Hematopoietic multipotent progenitor cell treated with erythropoietin and hydrocortisone succinate and interleukin-3 and kit ligand, for 8 days (in vitro differentiated cells): ENCODE measurements at regions not wholly inside any gene's neighbourhood (a gene's known extent, or its start where the extent isn't known, plus 50 kb on each side); places are given as distances from the start of the nearest gene placed in this dataset.
"Not testable (repeated sequence)": the region's sequence is repeated elsewhere in the genome, so short reads cannot be mapped to it uniquely, and the experiment has no call there.

Experiments used
- DNase-seq: peaks from one replicate; pipeline ENCODE4 v3.0.0-alpha.2; 2015

GRCh38 chr7:26954951-26955350 is 90.6 kb upstream of the SKAP2 start:
- no peak for DNase-seq

- DNase-seq: no peak
These were observed 87.1 kb upstream of the SKAP2 start for GRCh38 chr7:26951407-26951950.

- no peak for DNase-seq
These were observed 86.5 kb upstream of the SKAP2 start for GRCh38 chr7:26950889-26951288.

- no peak for DNase-seq
These were observed 84.9 kb upstream of the SKAP2 start for GRCh38 chr7:26949319-26949718.

- DNase-seq: no peak
These were observed 84.3 kb upstream of the SKAP2 start for GRCh38 chr7:26948617-26949118.

- no peak for DNase-seq
These were observed 80.3 kb upstream of the SKAP2 start for GRCh38 chr7:26944501-26945358.

- DNase-seq: no peak
These were observed 73.7 kb upstream of the SKAP2 start for GRCh38 chr7:26937939-26938623.

GRCh38 chr7:26937306-26937705 is 72.9 kb upstream of the SKAP2 start:
- no peak for DNase-seq

GRCh38 chr7:26932616-26933015 is 68.2 kb upstream of the SKAP2 start:
- not testable (repeated sequence) for DNase-seq

- DNase-seq: no peak
These were observed 66.5 kb upstream of the SKAP2 start for GRCh38 chr7:26930845-26931244.

GRCh38 chr7:26930201-26930600 is 65.8 kb upstream of the SKAP2 start:
- no peak for DNase-seq

- DNase-seq: no peak
These were observed 64.4 kb upstream of the SKAP2 start for GRCh38 chr7:26928703-26929347.

- DNase-seq: no peak
These were observed 61.4 kb upstream of the SKAP2 start for GRCh38 chr7:26925768-26926167.

- DNase-seq: no peak
These were observed 59.9 kb upstream of the SKAP2 start for GRCh38 chr7:26924149-26924767.

GRCh38 chr7:26919906-26920493 is 55.6 kb upstream of the SKAP2 start:
- no peak for DNase-seq

GRCh38 chr7:26918241-26918640 is 53.9 kb upstream of the SKAP2 start:
- no peak for DNase-seq

- no peak for DNase-seq
These were observed 52.5 kb upstream of the SKAP2 start for GRCh38 chr7:26916779-26917320.

GRCh38 chr7:26916336-26916735 is 51.9 kb upstream of the SKAP2 start:
- no peak for DNase-seq
